Transverse colon (tissue), 4 donors: ENCODE measurements at regions not wholly inside any gene's neighbourhood (a gene's known extent, or its start where the extent isn't known, plus 50 kb on each side); places are given as distances from the start of the nearest gene placed in this dataset.

Experiments used
- DNase-seq: peaks from one replicate; pipeline ENCODE4 v3.0.0-alpha.2; 2019
- H3K27ac ChIP-seq, 4 donors: fragments of 200-600 bp; sonication (generic); 2 replicates each; pipeline ENCODE4 v1.5.1; 2016 to 2018; ENCODE audit warnings: inconsistent platforms in 4 of 4
- H3K27me3 ChIP-seq: fragments of 200-600 bp; sonication (generic); 2 replicates; pipeline ENCODE4 v1.5.1; 2017; ENCODE audit warnings: inconsistent platforms
- H3K36me3 ChIP-seq, 4 donors: fragments of 200-600 bp; sonication (generic); 2 replicates each; pipeline ENCODE4 v1.5.1; 2017 to 2019; ENCODE audit warnings: inconsistent platforms in 4 of 4
- H3K4me1 ChIP-seq, 4 donors: fragments of 200-600 bp; sonication (generic); 2 replicates each; pipeline ENCODE4 v1.5.1; 2017 to 2020; ENCODE audit warnings: inconsistent platforms in 4 of 4
- H3K4me3 ChIP-seq, 4 donors: fragments of 200-600 bp; sonication (generic); 1 replicate in 1 of 4; 2 replicates in 3 of 4; pipeline versions ENCODE4 v1.5.1 to v1.6.1; 2017 to 2019; ENCODE audit warnings: inconsistent platforms in 4 of 4
- H3K9me3 ChIP-seq, 2 donors: fragments of 200-600 bp; sonication (generic); 2 replicates each; pipeline ENCODE4 v1.5.1; 2017 to 2019; ENCODE audit warnings: inconsistent platforms in 2 of 2
- EP300 ChIP-seq: sonication (generic); formaldehyde crosslinking; IDR thresholded peaks from one replicate; pipeline ENCODE4 v1.6.1; 2017; ENCODE audit warnings: antibody characterized with exemption, low read depth
- POLR2A ChIP-seq: fragments of 450-650 bp; IDR thresholded peaks from one replicate; pipeline ENCODE4 v1.6.1; 2016; ENCODE audit warnings: antibody characterized with exemption, mild to moderate bottlenecking, moderate library complexity
- POLR2AphosphoS5 ChIP-seq, 3 donors: sonication (generic); formaldehyde crosslinking; IDR thresholded peaks; one replicate each; pipeline ENCODE4 v1.6.1; 2016; ENCODE audit warnings: antibody characterized with exemption in 3 of 3
- WGBS, 2 donors: methylation state at CpG; one replicate each; pipeline ENCODE4 v1.1.5; 2018; ENCODE audit warnings: low coverage in 1 of 2; 5-methylcytosine and 5-hydroxymethylcytosine counted together
- in situ Hi-C, 4 donors: fragments of 200-750 bp; cut with MboI; loops; one replicate each; pipeline versions ENCODE4 v1.15.0 to v1.15.1; 2017; ENCODE audit warnings: low sequenced_read_pairs in 3 of 4, low pct_ligation_motif_present in 1 of 4, low pct_unique_long_range_greater_than_20kb in 1 of 4
- intact Hi-C: fragments of 100-400 bp; cut with DNase I; formaldehyde crosslinking; loops from one replicate; pipeline ENCODE4 v1.15.1; 2023; ENCODE audit warnings: low total_unique reads
- TF ChIP-seq, protein P1 (sequence below), 5 experiments: fragments of 200-600 bp in 3 of 5; fragments of 450-650 bp in 2 of 5; sonication (generic) in 3 of 5; IDR thresholded peaks; 1 replicate in 2 of 5; 2 replicates in 3 of 5; pipeline ENCODE4 v1.5.1; 2016 to 2017; ENCODE audit warnings: antibody characterized with exemption in 5 of 5, inconsistent platforms in 3 of 5, mild to moderate bottlenecking in 2 of 5, moderate library complexity in 1 of 5

DNA sequence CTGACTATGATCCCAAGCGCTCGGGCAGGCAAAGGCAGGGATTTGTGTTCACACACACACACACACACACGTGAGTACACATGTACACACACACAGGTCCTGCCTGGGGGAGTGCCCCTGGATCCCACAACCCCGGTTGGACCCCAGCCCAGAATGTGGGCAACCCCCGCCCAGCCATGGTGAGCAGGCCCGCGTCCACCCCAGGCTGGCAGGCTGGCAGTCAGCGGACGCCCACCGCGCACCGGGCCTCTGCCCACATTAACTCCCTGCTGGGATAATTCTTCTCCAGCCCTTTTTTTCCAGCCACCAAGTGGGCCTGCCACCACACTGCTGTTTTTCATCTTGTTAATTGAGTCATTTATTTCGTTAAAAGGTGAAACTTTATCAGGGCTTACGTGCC lies 256.2 kb downstream of the BCL11B start:
- TF ChIP-seq, protein P1, sequence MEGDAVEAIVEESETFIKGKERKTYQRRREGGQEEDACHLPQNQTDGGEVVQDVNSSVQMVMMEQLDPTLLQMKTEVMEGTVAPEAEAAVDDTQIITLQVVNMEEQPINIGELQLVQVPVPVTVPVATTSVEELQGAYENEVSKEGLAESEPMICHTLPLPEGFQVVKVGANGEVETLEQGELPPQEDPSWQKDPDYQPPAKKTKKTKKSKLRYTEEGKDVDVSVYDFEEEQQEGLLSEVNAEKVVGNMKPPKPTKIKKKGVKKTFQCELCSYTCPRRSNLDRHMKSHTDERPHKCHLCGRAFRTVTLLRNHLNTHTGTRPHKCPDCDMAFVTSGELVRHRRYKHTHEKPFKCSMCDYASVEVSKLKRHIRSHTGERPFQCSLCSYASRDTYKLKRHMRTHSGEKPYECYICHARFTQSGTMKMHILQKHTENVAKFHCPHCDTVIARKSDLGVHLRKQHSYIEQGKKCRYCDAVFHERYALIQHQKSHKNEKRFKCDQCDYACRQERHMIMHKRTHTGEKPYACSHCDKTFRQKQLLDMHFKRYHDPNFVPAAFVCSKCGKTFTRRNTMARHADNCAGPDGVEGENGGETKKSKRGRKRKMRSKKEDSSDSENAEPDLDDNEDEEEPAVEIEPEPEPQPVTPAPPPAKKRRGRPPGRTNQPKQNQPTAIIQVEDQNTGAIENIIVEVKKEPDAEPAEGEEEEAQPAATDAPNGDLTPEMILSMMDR (IDR thresholded peaks at IDR 0.05): no peak
- no peak for TF ChIP-seq POLR2AphosphoS5 (IDR thresholded peaks at IDR 0.05)
- H3K4me3 ChIP-seq: no peak overlapping the region
- H3K36me3 ChIP-seq: no peaks in the 10 kb centered on the region
- H3K27me3 ChIP-seq: no peaks in the 10 kb centered on the region
- DNase-seq: no peak
- no peaks in the 10 kb centered on the region for H3K4me1 ChIP-seq
- H3K9me3 ChIP-seq: no peaks in the 10 kb centered on the region
- no peak overlapping the region for H3K27ac ChIP-seq
- 88 to 92% methylated on average over 2 to 14 of the region's 14 CpGs for WGBS, 2 donors
- in situ Hi-C loops (no loop called here), intact Hi-C loops (no loop called here)

DNA sequence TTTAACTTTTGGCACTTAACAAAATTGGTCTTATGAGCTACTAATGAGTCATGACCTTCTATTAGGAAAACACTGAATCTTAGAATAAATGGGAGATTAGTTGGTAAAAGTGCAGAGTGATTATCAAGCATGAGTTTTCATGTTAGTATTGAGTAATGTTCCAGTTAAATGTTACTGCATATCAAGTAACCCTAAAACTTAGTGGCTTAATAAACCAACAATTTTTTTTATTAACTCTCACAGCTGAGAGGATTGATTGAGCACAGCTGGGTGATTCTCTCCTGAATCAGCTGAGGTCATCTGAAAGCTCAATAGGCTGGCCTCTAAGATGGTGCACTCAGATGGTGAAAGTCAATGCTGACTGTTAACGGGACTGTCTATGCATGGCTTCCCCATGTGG lies 248.6 kb downstream of the BCL11B start:
- intact Hi-C loops (no loop called here), in situ Hi-C loops (no loop called here)
- H3K4me3 ChIP-seq: no peak overlapping the region
- no peaks in the 10 kb centered on the region for H3K36me3 ChIP-seq
- H3K27me3 ChIP-seq: no peaks in the 10 kb centered on the region
- DNase-seq: no peak
- 53% methylated on average over 1 of the region's 1 CpG; no CpG with 5 or more reads in 1 of the 2 donors for WGBS, 2 donors
- H3K9me3 ChIP-seq: no peaks in the 10 kb centered on the region
- no peak overlapping the region for H3K27ac ChIP-seq
- H3K4me1 ChIP-seq: no peaks in the 10 kb centered on the region
- TF ChIP-seq, protein P1 (IDR thresholded peaks at IDR 0.05): no peak
- TF ChIP-seq POLR2AphosphoS5 (IDR thresholded peaks at IDR 0.05): no peak
- TF ChIP-seq EP300: no peak
- no peak for TF ChIP-seq POLR2A

DNA sequence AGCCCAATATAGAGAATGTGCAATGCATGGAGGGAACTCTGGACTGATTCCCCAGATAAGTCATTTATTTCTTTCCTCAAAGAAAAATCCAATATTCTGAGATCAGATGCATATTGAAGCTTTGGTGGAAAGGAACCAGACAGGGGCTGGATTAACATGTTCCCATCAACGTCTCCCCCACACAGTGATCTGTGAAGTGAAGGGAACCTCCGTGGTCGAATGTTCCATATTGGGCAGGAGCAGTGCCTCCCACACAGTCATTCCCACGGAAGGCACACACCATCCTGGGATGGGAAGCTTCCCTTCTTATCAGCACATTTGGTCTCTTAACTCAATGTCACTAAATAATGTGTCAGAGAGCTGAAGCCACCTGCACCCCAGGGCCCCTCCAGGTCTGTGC lies 247.1 kb downstream of the BCL11B start:
- TF ChIP-seq EP300 (no peak), POLR2A (no peak), POLR2AphosphoS5 (IDR thresholded peaks at IDR 0.05) (no peak)
- TF ChIP-seq, protein P1 (IDR thresholded peaks at IDR 0.05): no peak
- WGBS, 2 donors: 68 to 80% methylated on average over 1 to 4 of the region's 4 CpGs
- Histone ChIP-seq H3K27me3 (no peaks in the 10 kb centered on the region), H3K27ac (no peak overlapping the region), H3K36me3 (no peaks in the 10 kb centered on the region), H3K4me1 (no peaks in the 10 kb centered on the region), H3K4me3 (no peak overlapping the region), H3K9me3 (no peaks in the 10 kb centered on the region)
- DNase-seq: no peak
- in situ Hi-C loops: no loop called here
- intact Hi-C loops: no loop called here

DNA sequence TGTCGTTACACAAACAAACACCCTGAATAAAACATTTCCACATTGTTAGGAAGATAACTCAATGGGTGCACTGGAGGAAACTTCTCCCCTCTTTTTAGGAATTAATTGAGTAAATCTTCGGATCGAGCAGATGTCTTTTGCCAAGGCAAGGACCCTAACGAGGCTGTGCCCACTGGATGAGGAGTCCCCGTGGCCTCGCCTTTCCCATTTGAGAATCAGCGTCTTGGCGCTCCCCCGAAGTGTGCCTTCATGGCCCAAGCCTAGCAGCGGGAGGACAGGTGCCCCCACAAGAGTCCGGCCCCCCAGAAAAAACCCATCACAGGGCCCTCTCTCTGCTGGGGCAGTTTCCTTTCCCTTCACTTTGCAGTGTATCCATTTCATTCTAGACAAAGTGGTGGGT lies 246.6 kb downstream of the BCL11B start:
- H3K9me3 ChIP-seq: no peaks in the 10 kb centered on the region
- no peaks in the 10 kb centered on the region for H3K27me3 ChIP-seq
- TF ChIP-seq, protein P1 (IDR thresholded peaks at IDR 0.05): no peak
- no peak for TF ChIP-seq POLR2A
- no peak for TF ChIP-seq POLR2AphosphoS5 (IDR thresholded peaks at IDR 0.05)
- no peak for TF ChIP-seq EP300
- no peak overlapping the region for H3K4me3 ChIP-seq
- no peak for DNase-seq
- H3K27ac ChIP-seq: no peak overlapping the region
- no peaks in the 10 kb centered on the region for H3K36me3 ChIP-seq
- 85 to 94% methylated on average over 8 to 11 of the region's 11 CpGs for WGBS, 2 donors
- H3K4me1 ChIP-seq: no peaks in the 10 kb centered on the region
- intact Hi-C loops (no loop called here), in situ Hi-C loops (no loop called here)
